ENCODE measurements at regions not wholly inside any gene's neighbourhood (a gene's known extent, or its start where the extent isn't known, plus 50 kb on each side); places are given as distances from the start of the nearest gene placed in this dataset.

GRCh38 chr6:74277777-74278186 lies 581.8 kb downstream of the CD109 start (continued):
- TF ChIP-seq ZNF44 (CRISPR knock-in tag; IDR thresholded peaks at IDR 0.05) (no peak), BCL3 (CRISPR knock-in tag; IDR thresholded peaks at IDR 0.05) (no peak), ZNF282 (IDR thresholded peaks at IDR 0.05; ENCODE audit: partially characterized antibody) (no peak)

GRCh38 chr6:74273541-74273940 lies 577.5 kb downstream of the CD109 start:
- FAIRE-seq (no peak), ATAC-seq (no peak), DNase-seq (ENCODE audit: low spot score) (no peak)
- Histone ChIP-seq H3K36me3 (replicated peaks in 1 of 2; ENCODE audit: control insufficient read depth in 1 of 2, insufficient read depth in 2 of 2, low read length in 2 of 2) (no peaks in the 10 kb centered on the region), H3K27me3 (ENCODE audit: control insufficient read depth in 1 of 2, insufficient read depth in 2 of 2, low read length in 2 of 2) (no peaks in the 10 kb centered on the region), H3K79me2 (ENCODE audit: insufficient read depth, low read length) (no peaks in the 10 kb centered on the region), H3K27ac (ENCODE audit: extremely low read length, insufficient read depth, low read length) (no peak overlapping the region), H3K9me3 (ENCODE audit: low read length) (no peaks in the 10 kb centered on the region), H3K9ac (ENCODE audit: insufficient read depth, low read depth, low read length) (no peak overlapping the region), H3K4me2 (ENCODE audit: low read depth, low read length) (no peak overlapping the region), H3K4me3 (replicated peaks in 1 of 3; ENCODE audit: insufficient read depth in 1 of 3, low read depth in 2 of 3, low read length in 3 of 3) (no peak overlapping the region), H3K4me1 (ENCODE audit: insufficient read depth, low read length) (no peaks in the 10 kb centered on the region), H2AFZ (ENCODE audit: low read length) (no peak overlapping the region), H4K20me1 (ENCODE audit: insufficient read depth, low read length) (no peaks in the 10 kb centered on the region)
- ChIA-PET CTCF (ENCODE audit: low intra/inter-chr PET ratio, low total read pairs) (no interaction called here), POLR2A (no interaction called here)
- intact Hi-C loops (cut with micrococcal nuclease; ENCODE audit: unreplicated experiment), result no loop called here
- peak; percentile 73 for TF ChIP-seq MAFF (IDR thresholded peaks at IDR 0.05; ENCODE audit: low read depth, low read length)
- no peak for TF ChIP-seq SMARCC2 (IDR thresholded peaks at IDR 0.05)
- peak; percentile 70 to 84 for TF ChIP-seq MAFK (conservative IDR thresholded peaks at IDR 0.05 in 1 of 2, IDR thresholded peaks at IDR 0.05 in 1 of 2; ENCODE audit: low read length in 2 of 2)
- in situ Hi-C loops (cut with HindIII; ENCODE audit: extremely low pct_ligation_motif_present, low pct_unique_long_range_greater_than_20kb), result no loop called here
- no TSS peak for BruUV-seq (replicated peaks)

GRCh38 chr6:74269600-74269858 lies 573.5 kb downstream of the CD109 start:
- Histone ChIP-seq H3K79me2 (ENCODE audit: insufficient read depth, low read length) (no peaks in the 10 kb centered on the region), H2AFZ (ENCODE audit: low read length) (no peak overlapping the region), H3K36me3 (replicated peaks in 1 of 2; ENCODE audit: control insufficient read depth in 1 of 2, insufficient read depth in 2 of 2, low read length in 2 of 2) (no peaks in the 10 kb centered on the region), H4K20me1 (ENCODE audit: insufficient read depth, low read length) (no peaks in the 10 kb centered on the region), H3K27me3 (ENCODE audit: control insufficient read depth in 1 of 2, insufficient read depth in 2 of 2, low read length in 2 of 2) (no peaks in the 10 kb centered on the region), H3K9ac (ENCODE audit: insufficient read depth, low read depth, low read length) (no peak overlapping the region), H3K27ac (ENCODE audit: extremely low read length, insufficient read depth, low read length) (no peak overlapping the region), H3K4me3 (replicated peaks in 1 of 3; ENCODE audit: insufficient read depth in 1 of 3, low read depth in 2 of 3, low read length in 3 of 3) (no peak overlapping the region), H3K9me3 (ENCODE audit: low read length) (no peaks in the 10 kb centered on the region), H3K4me1 (ENCODE audit: insufficient read depth, low read length) (no peaks in the 10 kb centered on the region), H3K4me2 (ENCODE audit: low read depth, low read length) (no peak overlapping the region)
- no TSS peak for BruUV-seq (replicated peaks)
- FAIRE-seq (no peak), DNase-seq (ENCODE audit: low spot score) (no peak), ATAC-seq (no peak)
- intact Hi-C loops (cut with micrococcal nuclease; ENCODE audit: unreplicated experiment) (no loop called here), in situ Hi-C loops (cut with HindIII; ENCODE audit: extremely low pct_ligation_motif_present, low pct_unique_long_range_greater_than_20kb) (no loop called here)
- POLR2A ChIA-PET, result no interaction called here
- CTCF ChIA-PET (ENCODE audit: low intra/inter-chr PET ratio, low total read pairs), result no interaction called here
- WGBS (ENCODE audit: low lambda C conversion rate), result 3% methylated on average over 2 of the region's 3 CpGs
- TF ChIP-seq ZSCAN30 (CRISPR knock-in tag; IDR thresholded peaks at IDR 0.05), result no peak
- TF ChIP-seq MYNN (CRISPR knock-in tag; IDR thresholded peaks at IDR 0.05; ENCODE audit: low read depth), result no peak
- TF ChIP-seq ZNF747 (CRISPR knock-in tag; IDR thresholded peaks at IDR 0.05; ENCODE audit: borderline replicate concordance), result no peak
- TF ChIP-seq NAIF1 (CRISPR knock-in tag; IDR thresholded peaks at IDR 0.05; ENCODE audit: borderline replicate concordance), result no peak
- TF ChIP-seq AHR (CRISPR knock-in tag; IDR thresholded peaks at IDR 0.05), result no peak
- no peak for TF ChIP-seq ZNF343 (CRISPR knock-in tag; IDR thresholded peaks at IDR 0.05)
- no peak for TF ChIP-seq PBX2 (CRISPR knock-in tag; IDR thresholded peaks at IDR 0.05)
- no peak for TF ChIP-seq NR2F2 (IDR thresholded peaks at IDR 0.05; ENCODE audit: borderline replicate concordance, low read depth)
- TF ChIP-seq JUND (CRISPR knock-in tag; IDR thresholded peaks at IDR 0.05), result no peak
- TF ChIP-seq CERS6 (CRISPR knock-in tag; IDR thresholded peaks at IDR 0.05), result no peak

All from HepG2 (cell line).